GM20431 (cell line): ENCODE measurements at regions not wholly inside any gene's neighbourhood (a gene's known extent, or its start where the extent isn't known, plus 50 kb on each side); places are given as distances from the start of the nearest gene placed in this dataset.
"Not testable (repeated sequence)": the region's sequence is repeated elsewhere in the genome, so short reads cannot be mapped to it uniquely, and the experiment has no call there.

Source experiments
- in situ Hi-C: fragments of 300-500 bp; cut with MseI, MboI; formaldehyde crosslinking; loops from one replicate; pipeline ENCODE4 v1.15.0; 2020; ENCODE audit warnings: low sequenced_read_pairs; ENCODE audit not compliant: unreplicated experiment

DNA sequence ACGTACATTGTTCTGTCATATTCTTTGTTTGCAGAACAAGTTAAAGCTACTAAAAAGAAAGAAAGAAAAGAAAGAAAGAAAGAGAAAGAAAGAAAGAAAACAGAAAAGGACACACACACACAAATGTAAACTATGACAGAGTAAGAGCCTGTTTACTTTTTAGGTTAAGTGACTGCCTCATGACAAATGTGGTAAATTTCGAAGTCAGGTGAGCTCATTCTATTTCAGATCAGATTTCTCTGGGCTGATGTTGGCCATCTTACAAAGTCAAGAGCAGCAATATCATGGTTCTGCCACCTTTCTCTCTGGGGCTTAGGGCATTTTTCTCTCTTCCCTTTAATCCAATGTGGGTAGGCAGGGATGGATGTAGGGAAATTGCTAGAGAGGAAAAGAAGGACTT, 299.5 kb downstream of the ANAPC1 start:
- in situ Hi-C loops, result not testable (repeated sequence)

DNA sequence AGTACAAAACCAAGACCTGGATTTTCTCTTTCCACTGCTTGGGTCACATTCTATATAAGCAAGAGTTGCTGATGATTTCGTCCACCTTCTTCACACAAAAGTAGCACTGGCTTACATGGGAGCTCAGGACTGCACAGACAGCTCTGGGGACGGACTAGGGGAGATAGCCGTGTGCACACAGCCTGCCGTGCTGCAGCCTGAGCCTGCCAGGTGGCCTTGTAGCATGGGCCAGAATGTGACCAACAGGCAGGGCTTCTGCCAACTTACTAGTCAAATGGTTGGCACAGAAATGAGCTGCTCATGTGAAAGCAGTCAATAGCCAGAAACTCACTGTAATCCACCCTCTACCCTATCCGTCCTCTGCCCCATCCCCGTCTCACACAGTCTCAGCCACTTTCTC, 299.0 kb downstream of the ANAPC1 start:
- in situ Hi-C loops, result not testable (repeated sequence)

DNA sequence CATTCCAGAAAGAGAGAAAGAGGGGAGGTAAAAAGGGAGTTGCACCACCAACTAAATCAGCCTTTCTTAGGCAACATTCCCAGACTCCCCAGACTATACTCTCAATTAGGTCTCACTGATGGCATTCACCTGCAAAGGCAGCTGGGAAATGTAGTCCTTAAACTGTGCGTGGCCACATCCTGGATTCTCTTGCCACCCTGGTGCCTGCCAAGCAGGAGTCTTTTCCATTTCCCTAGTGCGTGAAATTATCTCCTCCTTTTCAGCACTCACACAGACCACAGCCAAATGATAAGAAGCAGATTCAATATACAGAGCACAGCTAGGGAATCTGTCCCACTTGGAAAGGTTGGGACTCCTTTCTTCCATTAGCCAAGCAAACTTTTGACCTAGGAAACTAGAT, 298.0 kb downstream of the ANAPC1 start:
- in situ Hi-C loops, result not testable (repeated sequence)

DNA sequence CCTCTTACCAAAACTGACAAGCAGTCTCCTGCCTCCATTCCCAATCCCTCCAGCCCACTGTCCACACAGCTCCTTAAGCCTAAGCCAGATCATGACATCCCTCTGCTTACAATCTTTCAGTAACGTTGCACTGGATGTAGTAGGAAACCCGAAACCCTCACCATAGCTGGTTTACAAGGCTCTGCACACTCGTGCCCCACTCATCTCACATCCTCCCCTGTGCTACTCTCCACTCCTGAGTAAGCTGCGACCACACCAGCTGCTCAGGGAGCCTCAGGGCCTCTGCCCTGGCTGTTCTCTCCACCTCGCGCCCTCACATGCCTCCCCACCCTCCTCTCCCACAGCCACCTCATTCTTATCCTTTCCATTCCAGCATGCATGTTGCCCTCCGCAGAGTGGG, 288.9 kb downstream of the ANAPC1 start:
- in situ Hi-C loops, result not testable (repeated sequence)

DNA sequence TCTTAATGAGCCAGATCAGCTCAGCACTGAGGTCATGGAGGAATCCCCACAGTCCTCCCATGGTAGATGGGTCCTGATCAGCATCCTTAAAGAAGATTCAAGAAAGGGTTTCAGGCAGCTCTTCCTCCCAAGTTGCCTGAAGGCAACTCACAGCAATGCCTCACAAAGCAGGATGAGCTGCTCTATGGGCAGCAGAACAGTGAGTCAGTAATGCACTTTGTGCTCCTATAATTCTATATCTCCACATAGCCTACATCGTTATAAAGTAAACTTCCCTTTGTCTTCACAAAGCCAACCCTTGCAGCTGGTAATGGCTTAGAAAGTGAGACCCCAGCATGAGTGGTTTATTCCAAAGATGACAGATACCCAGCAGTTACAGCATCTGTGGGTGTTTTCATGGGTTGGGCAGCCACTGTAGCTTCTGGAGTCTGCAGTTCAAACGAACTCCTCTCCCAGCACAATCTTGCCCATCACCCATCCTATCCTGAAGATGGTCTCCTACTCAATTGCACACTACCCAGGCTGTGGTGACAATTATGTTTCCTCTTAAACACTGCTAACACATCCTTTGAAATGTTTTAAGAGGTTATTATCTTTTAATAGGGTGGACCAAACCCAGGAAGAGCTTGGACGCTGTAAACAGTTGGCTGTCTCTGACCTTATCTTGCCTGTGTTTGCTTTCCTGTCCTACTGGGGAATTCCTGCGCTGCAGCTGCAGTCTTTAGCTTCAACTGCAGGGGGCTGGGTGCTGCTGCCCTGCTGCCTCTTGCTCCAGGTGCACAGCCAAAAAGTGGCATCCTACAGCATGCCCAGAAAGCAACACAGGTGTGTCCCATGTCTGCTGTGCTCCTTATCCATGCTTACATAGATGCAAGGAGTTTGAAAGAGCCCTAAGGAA, 286.9 kb downstream of the ANAPC1 start:
- in situ Hi-C loops, result not testable (repeated sequence)

DNA sequence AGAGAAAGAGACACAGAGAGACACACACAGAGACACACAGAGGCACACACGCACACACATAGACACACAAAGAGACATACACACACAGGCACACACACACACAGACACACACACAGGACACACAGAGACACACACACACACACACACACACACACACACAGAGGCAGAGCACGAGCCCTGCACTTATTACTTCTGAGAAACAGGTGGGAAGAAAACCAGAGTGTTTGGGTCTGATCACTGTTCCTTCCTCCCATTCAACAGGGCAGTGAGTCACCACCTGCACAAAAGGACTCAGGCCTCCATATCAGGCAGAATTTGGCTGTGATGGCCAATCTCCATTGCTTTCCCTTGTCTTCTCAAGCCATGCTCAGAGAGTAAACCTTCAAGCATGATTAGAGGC, 285.0 kb downstream of the ANAPC1 start:
- in situ Hi-C loops, result not testable (repeated sequence)

DNA sequence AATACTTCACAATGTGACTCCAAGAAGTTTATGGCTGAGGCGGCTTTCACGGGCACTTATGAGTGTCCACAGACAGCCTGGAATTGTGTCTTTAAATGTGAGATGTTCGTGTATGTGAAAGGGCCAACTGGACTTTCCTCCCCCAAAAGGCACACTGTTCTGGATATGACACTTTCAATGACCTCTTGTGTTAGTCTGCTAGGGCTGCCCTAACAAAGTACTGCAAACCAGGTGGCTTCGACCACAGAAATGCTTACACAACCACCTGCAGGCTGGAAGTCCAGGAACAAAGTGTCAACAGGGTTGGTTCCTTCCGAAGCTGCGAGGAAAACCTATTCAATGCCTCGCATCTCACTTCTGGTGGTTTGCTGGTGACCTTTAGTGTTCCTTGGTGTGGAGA, 281.7 kb downstream of the ANAPC1 start:
- in situ Hi-C loops, result not testable (repeated sequence)

DNA sequence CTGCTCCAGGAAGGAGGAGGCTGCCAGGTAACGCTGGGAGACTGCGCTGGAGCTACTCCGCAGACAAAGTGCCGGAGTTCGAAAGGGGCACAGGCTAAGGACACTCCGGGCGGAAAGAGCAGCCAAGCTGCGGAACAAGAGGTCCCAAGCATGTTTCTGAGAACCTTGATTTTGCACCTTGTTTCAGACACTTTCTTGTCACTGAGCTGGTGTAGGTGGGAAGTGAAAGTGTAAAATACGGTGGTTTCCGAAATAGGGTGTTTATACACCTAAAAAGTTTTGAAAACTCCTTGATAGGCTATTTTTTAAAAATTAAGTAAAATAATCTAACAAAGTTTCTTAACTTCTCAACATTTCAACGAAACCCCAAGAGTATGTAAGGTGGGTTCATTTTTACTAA, 278.2 kb downstream of the ANAPC1 start:
- in situ Hi-C loops, result not testable (repeated sequence)

DNA sequence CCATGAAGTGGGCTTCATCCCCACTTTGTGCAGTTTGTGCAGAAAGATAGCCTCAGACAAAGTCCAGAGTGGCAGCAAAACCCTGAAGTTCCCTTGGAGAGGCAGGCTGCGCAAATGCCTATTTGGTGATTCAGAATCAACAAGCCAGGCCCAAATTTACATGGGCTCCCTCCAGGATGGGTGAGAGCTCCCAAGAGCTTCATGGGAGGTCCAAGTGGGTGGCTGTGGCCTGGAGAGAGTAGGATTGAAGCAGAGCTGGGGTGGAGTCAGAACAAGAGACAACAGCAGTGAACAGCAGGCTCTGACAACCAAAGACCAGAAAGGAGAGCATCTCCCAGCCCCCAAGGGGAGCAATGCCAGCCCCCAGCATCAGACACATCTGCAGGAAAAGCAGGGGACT, 277.4 kb downstream of the ANAPC1 start:
- in situ Hi-C loops, result not testable (repeated sequence)

DNA sequence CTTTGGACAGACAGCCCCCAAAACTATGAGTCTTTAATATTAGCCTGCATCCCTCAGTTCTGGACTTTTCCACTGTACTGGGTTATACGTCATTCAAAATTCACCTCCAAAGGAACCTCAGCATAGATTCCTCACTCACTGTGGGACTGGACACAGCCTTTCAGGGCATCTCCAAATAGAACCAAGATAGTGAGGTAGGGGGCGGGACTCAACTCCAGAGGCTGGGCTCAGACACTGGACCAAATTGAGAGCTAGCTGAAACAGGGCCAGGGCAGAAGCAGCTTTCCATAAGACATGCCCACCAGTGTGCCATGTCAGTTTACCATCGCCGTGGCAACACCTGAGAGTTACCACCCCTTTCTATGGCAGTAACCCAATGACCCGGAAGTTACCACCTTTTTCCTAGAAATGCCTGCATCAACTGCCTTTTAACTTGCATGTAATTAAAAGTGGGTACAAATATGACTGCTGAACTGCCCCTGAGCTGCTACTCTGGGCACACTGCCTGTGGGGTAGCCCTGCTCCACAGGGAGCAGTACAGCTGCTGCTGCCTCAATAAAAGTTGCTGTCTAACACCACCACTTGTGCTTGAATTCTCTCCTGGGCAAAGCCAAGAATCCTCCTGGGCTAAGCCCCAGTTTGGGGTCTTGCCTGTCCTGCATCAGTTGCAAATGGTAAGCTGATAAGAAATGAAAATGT, 274.7 kb downstream of the ANAPC1 start:
- in situ Hi-C loops, result not testable (repeated sequence)

DNA sequence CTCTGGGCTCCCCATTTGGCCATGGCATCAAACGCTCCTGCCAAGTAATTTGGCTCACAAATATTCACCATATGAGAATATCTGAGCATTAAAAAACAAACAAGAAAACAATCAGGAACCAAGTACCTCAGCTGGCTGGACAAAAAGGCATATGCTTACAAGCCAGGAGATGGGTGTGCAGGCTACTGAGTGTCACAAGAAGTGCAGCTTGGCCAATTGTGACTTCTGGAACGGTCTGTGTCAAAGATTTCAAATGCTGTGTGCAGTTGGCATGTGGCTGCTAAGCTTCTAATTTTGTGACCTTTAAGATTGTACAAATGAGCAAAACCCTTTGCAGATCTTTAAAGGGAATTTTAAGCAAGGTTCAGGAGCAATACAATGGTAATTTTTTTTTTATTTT, 274.0 kb downstream of the ANAPC1 start:
- in situ Hi-C loops, result not testable (repeated sequence)

DNA sequence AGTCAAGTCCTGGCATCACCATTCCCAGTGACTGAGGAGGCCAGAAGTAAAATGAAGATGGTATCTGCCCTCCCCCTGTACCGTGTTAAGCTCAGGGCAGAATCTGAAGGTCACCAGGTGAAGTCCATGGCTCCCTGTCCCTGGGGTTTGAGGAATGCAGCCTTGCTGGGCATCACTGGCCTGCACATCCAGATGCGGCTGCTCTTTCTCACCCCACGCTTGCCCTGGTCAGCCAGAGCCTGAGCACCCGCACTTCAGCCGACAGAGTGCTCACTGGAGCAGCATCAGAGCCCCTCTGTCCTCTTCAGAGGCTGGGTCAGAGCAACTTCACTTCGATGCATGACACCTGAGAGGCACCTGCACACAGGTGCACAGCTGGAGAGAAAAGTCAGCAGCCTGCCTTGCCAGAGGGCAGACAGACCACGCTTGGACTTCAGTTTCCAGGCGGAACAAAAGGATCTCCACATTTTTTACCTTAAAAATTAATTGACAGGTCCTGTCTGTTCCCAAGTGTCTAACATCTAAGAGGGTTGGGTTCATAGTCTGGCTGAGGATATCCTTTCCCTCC, 267.3 kb downstream of the ANAPC1 start:
- in situ Hi-C loops, result no loop called here

DNA sequence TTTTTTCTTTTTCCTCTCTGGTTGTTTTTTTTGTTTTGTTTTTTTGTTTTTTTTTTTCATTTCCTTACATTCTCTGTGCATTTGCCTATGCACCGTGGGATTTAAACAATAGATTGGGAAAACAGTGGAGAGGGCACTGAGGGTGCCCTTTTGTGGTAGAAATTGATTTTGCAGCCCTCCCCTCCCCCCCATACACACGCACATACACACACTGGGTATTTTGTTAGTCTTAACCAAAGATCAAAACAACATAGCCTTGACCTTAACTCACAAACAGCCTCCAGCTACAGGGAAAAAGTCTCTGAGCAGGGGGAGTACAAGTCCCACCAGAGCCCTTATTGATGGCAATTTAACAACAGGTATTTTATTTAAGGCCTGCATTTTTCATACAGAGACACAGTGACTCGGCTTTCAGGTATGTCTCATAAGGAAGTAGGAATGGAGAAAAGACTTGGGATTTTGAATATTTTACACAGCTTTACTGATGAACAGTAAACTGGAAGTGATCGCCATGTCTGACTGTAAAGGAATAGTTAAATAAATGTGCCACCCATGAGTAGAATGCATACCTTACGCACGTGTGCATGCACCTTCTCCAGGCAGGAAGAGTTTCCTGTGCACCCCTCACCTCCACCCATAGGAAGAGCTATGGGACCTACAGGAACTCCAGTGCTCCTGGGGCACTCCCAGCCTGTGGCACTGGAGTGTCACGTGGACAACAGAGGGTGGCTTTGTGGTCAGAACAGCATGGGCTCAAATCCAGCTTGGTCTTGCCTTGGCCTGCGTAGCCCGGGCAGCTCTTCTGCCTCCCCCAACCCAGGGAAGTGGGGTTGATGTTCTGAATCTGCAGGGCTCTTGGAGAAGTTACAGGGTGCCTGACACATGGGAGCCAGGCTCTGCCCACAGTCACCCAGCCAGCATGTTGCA, 266.4 kb downstream of the ANAPC1 start:
- in situ Hi-C loops, result no loop called here

DNA sequence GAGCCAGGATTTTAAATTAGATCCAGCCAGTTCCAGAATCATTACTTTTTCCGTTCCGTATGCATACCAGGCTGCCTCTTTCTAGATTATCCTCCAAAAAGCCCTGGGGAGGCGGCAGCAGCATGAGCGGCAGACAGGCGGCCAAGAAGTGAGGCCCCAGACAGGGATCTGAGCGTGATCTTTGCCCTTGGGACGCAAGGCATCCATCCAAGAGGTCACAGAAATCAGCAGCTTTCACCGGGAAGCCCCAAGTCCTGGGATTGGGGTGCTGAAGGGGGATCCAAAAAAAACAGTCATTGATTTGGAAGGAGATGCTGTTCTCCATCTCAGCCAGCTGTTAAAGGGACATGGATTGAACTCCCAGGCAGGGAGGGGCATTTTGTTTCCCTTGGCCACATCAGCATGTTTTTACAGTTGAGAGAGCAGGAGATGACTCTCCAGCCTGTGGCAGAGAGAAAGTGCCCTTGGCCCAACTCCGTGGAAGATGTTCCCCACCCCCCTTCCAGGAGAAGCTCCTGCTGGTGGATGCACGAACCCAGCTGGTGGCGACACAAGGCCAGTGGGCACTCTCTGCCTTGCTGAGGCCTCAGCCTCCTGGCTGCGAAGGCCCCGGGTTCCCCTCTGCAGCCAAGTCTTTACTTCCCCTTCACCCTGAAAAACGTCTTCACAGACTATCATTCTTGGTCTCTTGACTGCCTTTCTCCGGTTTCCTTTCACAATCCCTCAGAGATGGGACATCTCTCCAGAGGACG, 265.6 kb downstream of the ANAPC1 start:
- in situ Hi-C loops, result no loop called here

DNA sequence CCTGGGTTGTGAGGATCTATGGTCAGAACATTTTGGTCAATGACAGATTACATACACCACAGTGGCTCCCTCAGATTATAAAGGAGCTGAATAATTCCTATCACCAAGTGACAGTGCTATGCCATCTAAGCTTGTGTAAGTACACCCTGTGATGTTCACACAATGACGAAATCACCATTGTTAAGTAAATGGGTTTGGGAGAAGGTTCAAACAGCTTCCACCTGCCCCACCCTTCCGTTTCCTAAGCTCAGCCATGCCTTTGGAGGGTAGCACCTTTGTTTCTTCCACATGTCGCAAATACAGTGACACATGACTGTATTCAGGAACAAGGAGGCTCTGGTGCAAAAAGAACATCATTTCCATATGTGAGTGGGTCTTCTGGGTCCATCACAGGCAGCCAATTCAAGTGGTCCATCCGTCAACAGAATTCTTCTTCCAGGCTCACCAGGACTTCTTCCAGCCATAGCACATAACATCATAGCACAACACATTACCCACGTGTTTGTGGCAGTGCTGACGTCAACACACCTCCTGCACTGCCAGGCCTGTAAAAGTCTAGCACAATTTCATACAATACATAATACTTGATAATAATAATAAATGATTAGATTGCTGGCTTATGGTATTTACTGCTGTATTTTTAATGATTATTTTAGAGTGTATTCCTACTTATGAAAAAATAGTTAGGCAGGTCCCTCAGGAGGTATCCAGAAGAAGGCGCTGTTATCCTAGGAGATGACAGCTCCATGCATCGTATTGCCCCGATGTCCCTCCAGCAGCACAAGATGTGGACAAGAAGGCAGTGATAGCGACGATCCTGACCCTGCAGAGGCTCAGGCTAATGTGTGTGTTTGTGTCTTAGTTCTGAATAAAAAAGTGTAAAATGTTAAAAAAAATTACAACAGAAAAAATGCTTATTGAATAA, 264.8 kb downstream of the ANAPC1 start:
- in situ Hi-C loops, result no loop called here

DNA sequence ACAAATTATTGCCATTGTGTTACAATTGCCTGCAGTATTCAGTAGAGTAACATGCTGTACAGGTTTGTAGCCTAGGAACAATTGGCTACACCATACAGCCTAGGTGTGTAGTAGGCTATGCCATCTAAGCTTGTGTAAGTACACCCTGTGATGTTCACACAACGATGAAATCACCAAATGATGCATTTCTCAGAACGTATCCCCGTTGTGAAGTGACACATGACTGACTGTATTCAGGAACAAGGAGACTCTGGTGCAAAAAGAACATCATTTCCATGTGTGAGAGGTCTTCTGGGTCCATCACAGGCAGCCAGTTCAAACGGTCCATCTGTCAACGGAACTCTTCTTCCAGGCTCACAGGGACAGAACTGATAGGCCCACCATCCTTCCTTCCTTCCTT, 263.7 kb downstream of the ANAPC1 start:
- in situ Hi-C loops, result no loop called here

DNA sequence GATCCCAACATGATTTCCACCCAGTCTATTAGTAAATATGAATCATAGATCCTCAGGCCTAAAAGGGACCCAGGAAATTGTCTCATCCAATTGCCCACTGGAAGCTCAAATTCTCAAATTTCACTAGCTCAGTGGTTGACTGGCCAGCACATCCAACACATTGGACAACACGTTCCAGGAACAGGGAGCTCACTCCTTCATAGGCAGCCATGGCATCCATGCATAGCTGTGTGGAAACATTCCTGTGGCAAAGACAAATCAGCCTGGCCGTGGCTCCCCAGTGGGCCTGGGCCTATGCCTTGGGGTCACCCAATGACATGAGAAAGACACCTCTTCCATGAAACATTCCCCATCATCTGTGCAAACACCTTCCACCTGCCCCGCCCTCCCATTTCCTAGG, 261.1 kb downstream of the ANAPC1 start:
- in situ Hi-C loops, result no loop called here

DNA sequence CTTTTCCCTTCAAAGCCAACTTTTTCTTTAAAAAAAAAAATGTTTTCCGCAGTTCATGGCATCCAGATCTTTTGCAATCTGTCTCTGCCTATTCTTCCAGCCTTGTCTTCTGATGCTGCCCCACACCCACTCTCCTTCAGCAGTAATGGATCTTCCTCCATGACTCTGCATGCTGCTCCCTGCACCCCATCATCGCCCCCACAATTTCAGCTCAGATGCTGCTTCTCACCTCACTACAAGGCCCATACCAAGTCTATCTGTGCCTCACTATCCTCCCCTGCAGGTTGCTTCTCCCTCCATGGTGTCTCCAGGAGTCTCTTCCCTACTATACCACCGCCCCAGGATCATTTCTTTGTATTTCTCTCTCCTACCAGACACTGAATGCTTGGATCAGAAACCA, 260.6 kb downstream of the ANAPC1 start:
- in situ Hi-C loops, result no loop called here
